ENCODE measurements at regions not wholly inside any gene's neighbourhood (a gene's known extent, or its start where the extent isn't known, plus 50 kb on each side); places are given as distances from the start of the nearest gene placed in this dataset.

DNA sequence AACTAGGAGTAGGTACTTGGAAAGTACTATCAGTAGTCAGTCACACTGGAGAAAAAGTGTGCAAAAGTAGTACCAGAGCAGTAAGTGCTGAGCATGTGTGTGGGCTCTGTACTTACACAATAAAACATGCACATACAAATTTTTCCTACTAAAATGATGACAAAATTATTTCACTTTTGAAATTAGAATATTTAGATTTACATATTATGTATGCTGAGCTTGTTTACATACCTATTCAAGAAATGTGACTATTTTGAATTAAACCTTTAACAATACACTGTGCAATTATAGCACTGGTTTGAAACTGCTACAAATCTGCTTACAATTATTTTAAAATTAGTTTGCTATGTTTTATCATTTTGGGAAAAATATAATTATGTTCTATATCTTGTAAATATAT lies 2781.6 kb upstream of the PCDH20 start:
- H3K27ac ChIP-seq (replicated peaks in 1 of 4): no peak overlapping the region
- H3K27me3 ChIP-seq: no peaks in the 10 kb centered on the region
- TF ChIP-seq EP300 (IDR thresholded peaks at IDR 0.05) (no peak), POLR2A (IDR thresholded peaks at IDR 0.05; ENCODE audit: low read depth) (no peak), POLR2AphosphoS5 (IDR thresholded peaks at IDR 0.05) (no peak), CTCF (IDR thresholded peaks at IDR 0.05) (no peak)
- intact Hi-C loops (cut with DNase I): no loop called here
- no peak overlapping the region for H3K4me3 ChIP-seq
- no peaks in the 10 kb centered on the region for H3K36me3 ChIP-seq
- no peaks in the 10 kb centered on the region for H3K9me3 ChIP-seq
- no peak for DNase-seq (ENCODE audit: extremely low spot score)
- H3K4me1 ChIP-seq: no peaks in the 10 kb centered on the region

- Histone ChIP-seq H3K9me3 (no peaks in the 10 kb centered on the region), H3K36me3 (no peaks in the 10 kb centered on the region), H3K27me3 (no peaks in the 10 kb centered on the region), H3K27ac (replicated peaks in 1 of 4) (no peak overlapping the region), H3K4me1 (no peaks in the 10 kb centered on the region), H3K4me3 (no peak overlapping the region)
- intact Hi-C loops (cut with DNase I): no loop called here
- 42% methylated on average over 2 of the region's 2 CpGs for WGBS
- TF ChIP-seq CTCF (IDR thresholded peaks at IDR 0.05): no peak
- TF ChIP-seq EP300 (IDR thresholded peaks at IDR 0.05): no peak
- no peak for TF ChIP-seq POLR2A (IDR thresholded peaks at IDR 0.05; ENCODE audit: low read depth)
- TF ChIP-seq POLR2AphosphoS5 (IDR thresholded peaks at IDR 0.05): no peak
- DNase-seq (ENCODE audit: extremely low spot score): no peak
These were observed 2771.0 kb upstream of the PCDH20 start for GRCh38 chr13:64186503-64187250.

- H3K27ac ChIP-seq (replicated peaks in 1 of 4): no peak overlapping the region
These were observed 2770.4 kb upstream of the PCDH20 start for GRCh38 chr13:64186071-64186470.

GRCh38 chr13:64180756-64181155 lies 2765.1 kb upstream of the PCDH20 start:
- H3K27me3 ChIP-seq: no peaks in the 10 kb centered on the region
- no peak overlapping the region for H3K27ac ChIP-seq (replicated peaks in 1 of 4)
- H3K36me3 ChIP-seq: no peaks in the 10 kb centered on the region
- intact Hi-C loops (cut with DNase I): no loop called here
- no peak for DNase-seq (ENCODE audit: extremely low spot score)
- H3K4me1 ChIP-seq: no peaks in the 10 kb centered on the region
- 80% methylated on average over 2 of the region's 2 CpGs for WGBS
- H3K9me3 ChIP-seq: no peaks in the 10 kb centered on the region
- no peak for TF ChIP-seq CTCF (IDR thresholded peaks at IDR 0.05)
- TF ChIP-seq POLR2AphosphoS5 (IDR thresholded peaks at IDR 0.05): no peak
- TF ChIP-seq POLR2A (IDR thresholded peaks at IDR 0.05; ENCODE audit: low read depth): no peak
- no peak for TF ChIP-seq EP300 (IDR thresholded peaks at IDR 0.05)
- H3K4me3 ChIP-seq: no peak overlapping the region

More at GRCh38 chr13:64186071-64186470, 2770.4 kb upstream of the PCDH20 start:
- no peak for TF ChIP-seq POLR2A (IDR thresholded peaks at IDR 0.05; ENCODE audit: low read depth)
- TF ChIP-seq EP300 (IDR thresholded peaks at IDR 0.05): no peak
- no peak for TF ChIP-seq POLR2AphosphoS5 (IDR thresholded peaks at IDR 0.05)
- no peak for TF ChIP-seq CTCF (IDR thresholded peaks at IDR 0.05)
- Histone ChIP-seq H3K36me3 (no peaks in the 10 kb centered on the region), H3K27me3 (no peaks in the 10 kb centered on the region), H3K4me1 (no peaks in the 10 kb centered on the region), H3K9me3 (no peaks in the 10 kb centered on the region), H3K4me3 (no peak overlapping the region)
- 68% methylated on average over 1 of the region's 1 CpG for WGBS
- DNase-seq (ENCODE audit: extremely low spot score): no peak
- intact Hi-C loops (cut with DNase I): no loop called here

DNA sequence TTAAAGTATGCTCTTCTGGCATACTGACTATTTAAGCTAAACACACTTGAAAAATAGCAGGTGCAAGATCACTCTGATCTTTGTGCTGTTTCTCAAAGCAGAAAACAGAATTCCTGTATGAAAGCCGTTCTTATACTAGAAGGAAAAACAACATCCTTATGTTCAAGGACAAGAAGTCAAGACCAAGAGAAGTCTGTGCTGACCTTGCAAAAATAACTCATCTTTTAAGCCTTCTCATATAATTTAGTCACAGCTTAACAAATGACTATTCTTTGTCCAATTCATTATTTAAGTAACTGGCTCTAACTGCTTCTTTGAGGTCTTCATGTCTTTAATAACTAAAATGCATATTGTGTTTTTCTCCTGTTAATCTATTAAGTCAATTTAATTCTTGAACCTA lies 2750.2 kb upstream of the PCDH20 start:
- Histone ChIP-seq H3K9me3 (no peaks in the 10 kb centered on the region), H3K4me1 (no peaks in the 10 kb centered on the region), H3K27me3 (no peaks in the 10 kb centered on the region), H3K4me3 (no peak overlapping the region), H3K27ac (replicated peaks in 1 of 4) (no peak overlapping the region), H3K36me3 (no peaks in the 10 kb centered on the region)
- TF ChIP-seq POLR2A (IDR thresholded peaks at IDR 0.05; ENCODE audit: low read depth) (no peak), POLR2AphosphoS5 (IDR thresholded peaks at IDR 0.05) (no peak), EP300 (IDR thresholded peaks at IDR 0.05) (no peak), CTCF (IDR thresholded peaks at IDR 0.05) (no peak)
- 32% methylated on average over 1 of the region's 1 CpG for WGBS
- DNase-seq (ENCODE audit: extremely low spot score): no peak
- intact Hi-C loops (cut with DNase I): no loop called here

Measured in esophagus muscularis mucosa (tissue), 4 donors.